AG08395 (cell line): ENCODE measurements at regions not wholly inside any gene's neighbourhood (a gene's known extent, or its start where the extent isn't known, plus 50 kb on each side); places are given as distances from the start of the nearest gene placed in this dataset.

Experiments
- DNase-seq: peaks from one replicate; pipeline ENCODE4 v3.0.0; 2012; ENCODE audit warnings: mixed read lengths, low spot score

GRCh38 chr2:219998714-219999227 is 371.3 kb downstream of the SLC4A3 start:
- no peak for DNase-seq

GRCh38 chr2:220000080-220000479 is 372.6 kb downstream of the SLC4A3 start:
- DNase-seq = no peak

GRCh38 chr2:220000586-220000985 is 373.2 kb downstream of the SLC4A3 start:
- no peak for DNase-seq

GRCh38 chr2:220001751-220002150 is 374.3 kb downstream of the SLC4A3 start:
- DNase-seq = peak; percentile 53

GRCh38 chr2:220002251-220002650 is 374.8 kb downstream of the SLC4A3 start:
- DNase-seq = no peak

GRCh38 chr2:220002699-220003098 is 375.3 kb downstream of the SLC4A3 start:
- DNase-seq = no peak

GRCh38 chr2:220005362-220005761 is 377.9 kb downstream of the SLC4A3 start:
- no peak for DNase-seq

GRCh38 chr2:220006152-220006621 is 378.8 kb downstream of the SLC4A3 start:
- peak; percentile 52 for DNase-seq

GRCh38 chr2:220011859-220012258 is 384.4 kb downstream of the SLC4A3 start:
- DNase-seq = no peak

GRCh38 chr2:220014961-220015360 is 387.5 kb downstream of the SLC4A3 start:
- DNase-seq = no peak

- DNase-seq = no peak
These were observed 388.1 kb downstream of the SLC4A3 start for GRCh38 chr2:220015576-220015975.

- no peak for DNase-seq
These were observed 397.8 kb downstream of the SLC4A3 start for GRCh38 chr2:220025207-220025606.

- DNase-seq = no peak
These were observed 401.6 kb downstream of the SLC4A3 start for GRCh38 chr2:220029013-220029412.

GRCh38 chr2:220033546-220033945 is 406.1 kb downstream of the SLC4A3 start:
- DNase-seq = peak; percentile 4

- DNase-seq = peak; percentile 77
These were observed 407.1 kb downstream of the SLC4A3 start for GRCh38 chr2:220034426-220035130.

GRCh38 chr2:220036431-220036830 is 409.0 kb downstream of the SLC4A3 start:
- DNase-seq = no peak

GRCh38 chr2:220040346-220040745 is 412.9 kb downstream of the SLC4A3 start:
- DNase-seq = no peak

GRCh38 chr2:220041447-220041846 is 414.0 kb downstream of the SLC4A3 start:
- DNase-seq = no peak

- peak; percentile 14 for DNase-seq
These were observed 415.9 kb downstream of the SLC4A3 start for GRCh38 chr2:220043155-220043989.

GRCh38 chr2:220043990-220044335 is 416.5 kb downstream of the SLC4A3 start:
- no peak for DNase-seq

- no peak for DNase-seq
These were observed 417.0 kb downstream of the SLC4A3 start for GRCh38 chr2:220044383-220044782.

- no peak for DNase-seq
These were observed 419.1 kb downstream of the SLC4A3 start for GRCh38 chr2:220046507-220046906.

GRCh38 chr2:220051716-220052115 is 424.3 kb downstream of the SLC4A3 start:
- DNase-seq = no peak
